GM23338 (cell line): ENCODE measurements at regions not wholly inside any gene's neighbourhood (a gene's known extent, or its start where the extent isn't known, plus 50 kb on each side); places are given as distances from the start of the nearest gene placed in this dataset.
"Not testable (repeated sequence)": the region's sequence is repeated elsewhere in the genome, so short reads cannot be mapped to it uniquely, and the experiment has no call there.

ENCODE experiments used
- ATAC-seq: fragments of 200-7000 bp; cut with Tn5 transposase; 3 replicates; pipeline ENCODE4 v1.9.1; 2020
- DNase-seq: peaks from one replicate; pipeline ENCODE4 v3.0.0-alpha.2; 2015; ENCODE audit warnings: low spot score
- H2AFZ ChIP-seq: fragments of 200-600 bp; sonication (generic); 2 replicates; pipeline ENCODE4 v1.8.0; 2016; ENCODE audit warnings: antibody characterized with exemption, mild to moderate bottlenecking, moderate library complexity
- H3F3A ChIP-seq: fragments of 200-600 bp; sonication (generic); replicated peaks from 2 replicates; pipeline ENCODE4 v1.8.0; 2017; ENCODE audit warnings: antibody characterized with exemption, mixed run types, low read depth
- H3K27ac ChIP-seq: fragments of 200-600 bp; sonication (generic); 2 replicates; pipeline ENCODE4 v1.6.1; 2016; ENCODE audit warnings: low read depth
- H3K27me3 ChIP-seq: fragments of 200-600 bp; sonication (generic); 2 replicates; pipeline ENCODE4 v1.8.0; 2016; ENCODE audit warnings: mild to moderate bottlenecking, mixed run types, moderate library complexity; ENCODE audit not compliant: insufficient read depth
- H3K36me3 ChIP-seq: fragments of 200-600 bp; sonication (generic); 2 replicates; pipeline ENCODE4 v1.8.0; 2016; ENCODE audit warnings: mild to moderate bottlenecking; ENCODE audit not compliant: insufficient read depth
- H3K4me1 ChIP-seq: fragments of 200-600 bp; sonication (generic); 2 replicates; pipeline ENCODE4 v1.8.0; 2016; ENCODE audit warnings: mild to moderate bottlenecking, moderate library complexity; ENCODE audit not compliant: insufficient read depth
- H3K4me2 ChIP-seq: fragments of 200-600 bp; sonication (generic); 2 replicates; pipeline ENCODE4 v1.7.1; 2017; ENCODE audit warnings: mixed run types
- H3K4me3 ChIP-seq: fragments of 200-600 bp; sonication (generic); 2 replicates; pipeline ENCODE4 v1.6.1; 2016; ENCODE audit warnings: mixed run types
- H3K79me2 ChIP-seq: fragments of 200-600 bp; sonication (generic); replicated peaks from 2 replicates; pipeline ENCODE4 v1.8.0; 2017; ENCODE audit warnings: mild to moderate bottlenecking; ENCODE audit not compliant: insufficient read depth
- H3K9me2 ChIP-seq: fragments of 200-600 bp; sonication (generic); 2 replicates; pipeline ENCODE4 v1.8.0; 2017; ENCODE audit not compliant: insufficient read depth
- H4K20me1 ChIP-seq: fragments of 200-600 bp; sonication (generic); replicated peaks from 2 replicates; pipeline ENCODE4 v1.8.0; 2017; ENCODE audit warnings: mild to moderate bottlenecking; ENCODE audit not compliant: insufficient read depth
- H3K27ac Mint-ChIP-seq: 2 replicates; pipeline ENCODE4 v1.8.0; 2020; ENCODE audit warnings: inconsistent platforms, mild to moderate bottlenecking, moderate library complexity, mixed read lengths
- H3K27me3 Mint-ChIP-seq: 3 replicates; pipeline ENCODE4 v1.8.0; 2022; ENCODE audit warnings: low read depth, mild to moderate bottlenecking, moderate library complexity, mixed read lengths, inconsistent platforms; ENCODE audit not compliant: insufficient read depth, poor library complexity
- H3K36me3 Mint-ChIP-seq: 3 replicates; pipeline ENCODE4 v1.8.0; 2021; ENCODE audit warnings: low read depth, mild to moderate bottlenecking, inconsistent platforms, moderate library complexity, mixed read lengths
- H3K4me1 Mint-ChIP-seq: 3 replicates; pipeline ENCODE4 v1.8.0; 2020; ENCODE audit warnings: mild to moderate bottlenecking, inconsistent platforms, mixed read lengths
- H3K4me3 Mint-ChIP-seq: 3 replicates; pipeline ENCODE4 v1.8.0; 2021; ENCODE audit warnings: moderate library complexity, mild to moderate bottlenecking, inconsistent platforms, mixed read lengths
- H3K9me3 Mint-ChIP-seq: 3 replicates; pipeline ENCODE4 v1.8.0; 2020; ENCODE audit warnings: moderate library complexity, mild to moderate bottlenecking, inconsistent platforms, mixed read lengths
- EZH2 ChIP-seq: fragments of 200-600 bp; sonication (generic); IDR thresholded peaks from one replicate; pipeline ENCODE4 v1.8.0; 2017; ENCODE audit warnings: antibody characterized with exemption, mild to moderate bottlenecking, low read depth; ENCODE audit not compliant: unreplicated experiment
- POLR2AphosphoS5 ChIP-seq: IDR thresholded peaks from 2 replicates; pipeline ENCODE4 v1.6.1; 2016; ENCODE audit warnings: antibody characterized with exemption, low read depth
- STAT1 ChIP-seq: IDR thresholded peaks from one replicate; pipeline ENCODE4 v1.6.1; 2016; ENCODE audit warnings: antibody characterized with exemption; ENCODE audit not compliant: unreplicated experiment
- ZNF331 ChIP-seq: fragments of 250-450 bp; sonication (Bioruptor Pico); IDR thresholded peaks from 2 replicates; pipeline ENCODE4 v1.5.0; 2020; ENCODE audit warnings: low read depth, mild to moderate bottlenecking, moderate library complexity
- TF ChIP-seq, protein P1 (sequence below): IDR thresholded peaks from one replicate; pipeline ENCODE4 v1.6.1; 2018; ENCODE audit warnings: antibody characterized with exemption; ENCODE audit not compliant: unreplicated experiment
- TF ChIP-seq, protein P2 (sequence below): IDR thresholded peaks from 2 replicates; pipeline ENCODE4 v1.6.1; 2016; ENCODE audit warnings: antibody characterized with exemption
- TF ChIP-seq, protein P3 (sequence below), 2 experiments: fragments of 200-600 bp in 1 of 2; sonication (generic) in 1 of 2; conservative IDR thresholded peaks; 2 replicates each; pipeline versions ENCODE4 v1.5.1 to v1.6.1; 2016 to 2017; ENCODE audit warnings: antibody characterized with exemption in 2 of 2, low read depth in 2 of 2, mild to moderate bottlenecking in 2 of 2, moderate library complexity in 1 of 2
- TF ChIP-seq, protein P4 (sequence below): fragments of 250-450 bp; sonication (Bioruptor Pico); IDR thresholded peaks from 2 replicates; pipeline ENCODE4 v1.5.0; 2020; ENCODE audit warnings: mild to moderate bottlenecking, moderate library complexity

DNA sequence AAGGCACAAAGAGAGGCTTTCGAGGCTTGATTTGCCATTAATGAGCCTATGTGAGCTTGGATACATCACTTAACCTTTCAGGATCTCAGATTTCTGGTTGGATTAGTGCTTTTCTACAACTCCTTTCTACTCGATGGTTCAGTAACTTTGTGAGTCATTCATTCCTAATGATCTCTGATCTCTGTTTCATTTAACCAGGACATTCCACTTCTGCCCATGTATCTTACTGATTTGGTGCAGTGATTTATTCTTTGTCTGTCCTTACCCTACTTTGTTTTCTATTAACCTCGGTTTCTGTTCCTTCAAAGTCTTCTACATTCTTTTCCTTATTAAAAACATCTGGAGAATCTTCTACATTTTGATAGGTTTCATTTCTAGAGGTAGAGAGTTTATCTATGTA, 94.6 kb upstream of the ZBTB18 start (continued):
- TF ChIP-seq STAT1: no peak
- TF ChIP-seq EZH2: no peak
- no peak for TF ChIP-seq ZNF331 (CRISPR knock-in tag)
- TF ChIP-seq POLR2AphosphoS5: no peak
- TF ChIP-seq, protein P1, sequence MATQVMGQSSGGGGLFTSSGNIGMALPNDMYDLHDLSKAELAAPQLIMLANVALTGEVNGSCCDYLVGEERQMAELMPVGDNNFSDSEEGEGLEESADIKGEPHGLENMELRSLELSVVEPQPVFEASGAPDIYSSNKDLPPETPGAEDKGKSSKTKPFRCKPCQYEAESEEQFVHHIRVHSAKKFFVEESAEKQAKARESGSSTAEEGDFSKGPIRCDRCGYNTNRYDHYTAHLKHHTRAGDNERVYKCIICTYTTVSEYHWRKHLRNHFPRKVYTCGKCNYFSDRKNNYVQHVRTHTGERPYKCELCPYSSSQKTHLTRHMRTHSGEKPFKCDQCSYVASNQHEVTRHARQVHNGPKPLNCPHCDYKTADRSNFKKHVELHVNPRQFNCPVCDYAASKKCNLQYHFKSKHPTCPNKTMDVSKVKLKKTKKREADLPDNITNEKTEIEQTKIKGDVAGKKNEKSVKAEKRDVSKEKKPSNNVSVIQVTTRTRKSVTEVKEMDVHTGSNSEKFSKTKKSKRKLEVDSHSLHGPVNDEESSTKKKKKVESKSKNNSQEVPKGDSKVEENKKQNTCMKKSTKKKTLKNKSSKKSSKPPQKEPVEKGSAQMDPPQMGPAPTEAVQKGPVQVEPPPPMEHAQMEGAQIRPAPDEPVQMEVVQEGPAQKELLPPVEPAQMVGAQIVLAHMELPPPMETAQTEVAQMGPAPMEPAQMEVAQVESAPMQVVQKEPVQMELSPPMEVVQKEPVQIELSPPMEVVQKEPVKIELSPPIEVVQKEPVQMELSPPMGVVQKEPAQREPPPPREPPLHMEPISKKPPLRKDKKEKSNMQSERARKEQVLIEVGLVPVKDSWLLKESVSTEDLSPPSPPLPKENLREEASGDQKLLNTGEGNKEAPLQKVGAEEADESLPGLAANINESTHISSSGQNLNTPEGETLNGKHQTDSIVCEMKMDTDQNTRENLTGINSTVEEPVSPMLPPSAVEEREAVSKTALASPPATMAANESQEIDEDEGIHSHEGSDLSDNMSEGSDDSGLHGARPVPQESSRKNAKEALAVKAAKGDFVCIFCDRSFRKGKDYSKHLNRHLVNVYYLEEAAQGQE: no peak

DNA sequence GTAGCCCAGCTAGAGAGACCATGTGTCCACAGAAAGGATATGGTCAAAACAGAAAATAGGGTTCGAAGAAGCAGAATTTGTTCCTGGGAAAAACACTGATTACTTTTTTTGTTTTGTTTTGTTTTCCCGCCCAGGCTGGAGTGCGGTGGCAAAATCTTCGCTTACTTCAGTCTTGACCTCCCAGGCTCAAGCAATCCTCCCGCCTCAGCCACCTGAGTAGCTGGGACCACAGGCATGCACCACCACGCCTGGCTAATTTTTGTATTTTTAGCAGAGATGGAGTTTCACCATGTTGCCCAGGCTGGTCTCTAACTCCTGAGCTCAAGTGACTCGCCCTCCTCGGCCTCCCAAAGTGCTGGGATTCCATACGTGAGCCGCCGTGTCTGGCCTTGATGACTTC, 99.9 kb upstream of the ZBTB18 start:
- not testable (repeated sequence) for H3K27me3 Mint-ChIP-seq, DNase-seq, H3K4me3 Mint-ChIP-seq

DNA sequence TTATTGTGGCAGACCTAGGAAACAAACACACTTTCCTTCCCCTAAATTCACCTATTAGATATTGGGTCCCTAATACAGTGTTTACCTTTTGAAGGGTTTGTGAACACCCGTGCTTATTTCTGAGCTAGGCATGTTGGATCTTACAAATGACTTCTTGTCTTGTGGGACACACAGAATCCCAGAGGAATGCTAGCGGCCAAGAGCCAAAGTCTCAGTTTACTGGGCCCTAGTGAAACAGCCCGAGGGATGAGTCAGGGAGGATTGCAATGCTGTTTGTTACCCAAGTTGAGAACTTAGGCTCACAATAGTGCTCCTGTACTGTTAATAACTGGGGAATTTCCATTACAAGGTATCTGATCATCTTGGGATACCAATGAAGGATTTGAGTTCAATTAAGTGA, 100.1 kb upstream of the AKT3 start:
- Histone ChIP-seq H3K9me2 (no peaks in the 10 kb centered on the region), H3K36me3 (no peaks in the 10 kb centered on the region), H3K4me1 (peaks cover 11% of the 10 kb centered on the region; the same call in 1 of the 2 replicates), H3K27me3 (peaks cover 16% of the 10 kb centered on the region), H3K4me2 (no peak overlapping the region), H4K20me1 (no peaks in the 10 kb centered on the region), H3K4me3 (no peak overlapping the region), H3K27ac (no peak overlapping the region), H2AFZ (no peak overlapping the region; the same call in 1 of the 2 replicates), H3K79me2 (no peaks in the 10 kb centered on the region), H3F3A (no peaks in the 10 kb centered on the region)
- Mint-ChIP-seq H3K27ac (no peak overlapping the region), H3K36me3 (no peaks in the 10 kb centered on the region; the same call in 2 of the 3 replicates), H3K9me3 (no peaks in the 10 kb centered on the region), H3K4me3 (no peak overlapping the region), H3K27me3 (peaks cover 17% of the 10 kb centered on the region), H3K4me1 (peaks cover 13% of the 10 kb centered on the region)
- TF ChIP-seq STAT1: no peak
- TF ChIP-seq, protein P2, sequence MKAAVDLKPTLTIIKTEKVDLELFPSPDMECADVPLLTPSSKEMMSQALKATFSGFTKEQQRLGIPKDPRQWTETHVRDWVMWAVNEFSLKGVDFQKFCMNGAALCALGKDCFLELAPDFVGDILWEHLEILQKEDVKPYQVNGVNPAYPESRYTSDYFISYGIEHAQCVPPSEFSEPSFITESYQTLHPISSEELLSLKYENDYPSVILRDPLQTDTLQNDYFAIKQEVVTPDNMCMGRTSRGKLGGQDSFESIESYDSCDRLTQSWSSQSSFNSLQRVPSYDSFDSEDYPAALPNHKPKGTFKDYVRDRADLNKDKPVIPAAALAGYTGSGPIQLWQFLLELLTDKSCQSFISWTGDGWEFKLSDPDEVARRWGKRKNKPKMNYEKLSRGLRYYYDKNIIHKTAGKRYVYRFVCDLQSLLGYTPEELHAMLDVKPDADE: no peak
- TF ChIP-seq, protein P3, sequence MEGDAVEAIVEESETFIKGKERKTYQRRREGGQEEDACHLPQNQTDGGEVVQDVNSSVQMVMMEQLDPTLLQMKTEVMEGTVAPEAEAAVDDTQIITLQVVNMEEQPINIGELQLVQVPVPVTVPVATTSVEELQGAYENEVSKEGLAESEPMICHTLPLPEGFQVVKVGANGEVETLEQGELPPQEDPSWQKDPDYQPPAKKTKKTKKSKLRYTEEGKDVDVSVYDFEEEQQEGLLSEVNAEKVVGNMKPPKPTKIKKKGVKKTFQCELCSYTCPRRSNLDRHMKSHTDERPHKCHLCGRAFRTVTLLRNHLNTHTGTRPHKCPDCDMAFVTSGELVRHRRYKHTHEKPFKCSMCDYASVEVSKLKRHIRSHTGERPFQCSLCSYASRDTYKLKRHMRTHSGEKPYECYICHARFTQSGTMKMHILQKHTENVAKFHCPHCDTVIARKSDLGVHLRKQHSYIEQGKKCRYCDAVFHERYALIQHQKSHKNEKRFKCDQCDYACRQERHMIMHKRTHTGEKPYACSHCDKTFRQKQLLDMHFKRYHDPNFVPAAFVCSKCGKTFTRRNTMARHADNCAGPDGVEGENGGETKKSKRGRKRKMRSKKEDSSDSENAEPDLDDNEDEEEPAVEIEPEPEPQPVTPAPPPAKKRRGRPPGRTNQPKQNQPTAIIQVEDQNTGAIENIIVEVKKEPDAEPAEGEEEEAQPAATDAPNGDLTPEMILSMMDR (conservative IDR thresholded peaks at IDR 0.05; ENCODE audit: low read depth in 2 of 2): no peak
- TF ChIP-seq, protein P4, sequence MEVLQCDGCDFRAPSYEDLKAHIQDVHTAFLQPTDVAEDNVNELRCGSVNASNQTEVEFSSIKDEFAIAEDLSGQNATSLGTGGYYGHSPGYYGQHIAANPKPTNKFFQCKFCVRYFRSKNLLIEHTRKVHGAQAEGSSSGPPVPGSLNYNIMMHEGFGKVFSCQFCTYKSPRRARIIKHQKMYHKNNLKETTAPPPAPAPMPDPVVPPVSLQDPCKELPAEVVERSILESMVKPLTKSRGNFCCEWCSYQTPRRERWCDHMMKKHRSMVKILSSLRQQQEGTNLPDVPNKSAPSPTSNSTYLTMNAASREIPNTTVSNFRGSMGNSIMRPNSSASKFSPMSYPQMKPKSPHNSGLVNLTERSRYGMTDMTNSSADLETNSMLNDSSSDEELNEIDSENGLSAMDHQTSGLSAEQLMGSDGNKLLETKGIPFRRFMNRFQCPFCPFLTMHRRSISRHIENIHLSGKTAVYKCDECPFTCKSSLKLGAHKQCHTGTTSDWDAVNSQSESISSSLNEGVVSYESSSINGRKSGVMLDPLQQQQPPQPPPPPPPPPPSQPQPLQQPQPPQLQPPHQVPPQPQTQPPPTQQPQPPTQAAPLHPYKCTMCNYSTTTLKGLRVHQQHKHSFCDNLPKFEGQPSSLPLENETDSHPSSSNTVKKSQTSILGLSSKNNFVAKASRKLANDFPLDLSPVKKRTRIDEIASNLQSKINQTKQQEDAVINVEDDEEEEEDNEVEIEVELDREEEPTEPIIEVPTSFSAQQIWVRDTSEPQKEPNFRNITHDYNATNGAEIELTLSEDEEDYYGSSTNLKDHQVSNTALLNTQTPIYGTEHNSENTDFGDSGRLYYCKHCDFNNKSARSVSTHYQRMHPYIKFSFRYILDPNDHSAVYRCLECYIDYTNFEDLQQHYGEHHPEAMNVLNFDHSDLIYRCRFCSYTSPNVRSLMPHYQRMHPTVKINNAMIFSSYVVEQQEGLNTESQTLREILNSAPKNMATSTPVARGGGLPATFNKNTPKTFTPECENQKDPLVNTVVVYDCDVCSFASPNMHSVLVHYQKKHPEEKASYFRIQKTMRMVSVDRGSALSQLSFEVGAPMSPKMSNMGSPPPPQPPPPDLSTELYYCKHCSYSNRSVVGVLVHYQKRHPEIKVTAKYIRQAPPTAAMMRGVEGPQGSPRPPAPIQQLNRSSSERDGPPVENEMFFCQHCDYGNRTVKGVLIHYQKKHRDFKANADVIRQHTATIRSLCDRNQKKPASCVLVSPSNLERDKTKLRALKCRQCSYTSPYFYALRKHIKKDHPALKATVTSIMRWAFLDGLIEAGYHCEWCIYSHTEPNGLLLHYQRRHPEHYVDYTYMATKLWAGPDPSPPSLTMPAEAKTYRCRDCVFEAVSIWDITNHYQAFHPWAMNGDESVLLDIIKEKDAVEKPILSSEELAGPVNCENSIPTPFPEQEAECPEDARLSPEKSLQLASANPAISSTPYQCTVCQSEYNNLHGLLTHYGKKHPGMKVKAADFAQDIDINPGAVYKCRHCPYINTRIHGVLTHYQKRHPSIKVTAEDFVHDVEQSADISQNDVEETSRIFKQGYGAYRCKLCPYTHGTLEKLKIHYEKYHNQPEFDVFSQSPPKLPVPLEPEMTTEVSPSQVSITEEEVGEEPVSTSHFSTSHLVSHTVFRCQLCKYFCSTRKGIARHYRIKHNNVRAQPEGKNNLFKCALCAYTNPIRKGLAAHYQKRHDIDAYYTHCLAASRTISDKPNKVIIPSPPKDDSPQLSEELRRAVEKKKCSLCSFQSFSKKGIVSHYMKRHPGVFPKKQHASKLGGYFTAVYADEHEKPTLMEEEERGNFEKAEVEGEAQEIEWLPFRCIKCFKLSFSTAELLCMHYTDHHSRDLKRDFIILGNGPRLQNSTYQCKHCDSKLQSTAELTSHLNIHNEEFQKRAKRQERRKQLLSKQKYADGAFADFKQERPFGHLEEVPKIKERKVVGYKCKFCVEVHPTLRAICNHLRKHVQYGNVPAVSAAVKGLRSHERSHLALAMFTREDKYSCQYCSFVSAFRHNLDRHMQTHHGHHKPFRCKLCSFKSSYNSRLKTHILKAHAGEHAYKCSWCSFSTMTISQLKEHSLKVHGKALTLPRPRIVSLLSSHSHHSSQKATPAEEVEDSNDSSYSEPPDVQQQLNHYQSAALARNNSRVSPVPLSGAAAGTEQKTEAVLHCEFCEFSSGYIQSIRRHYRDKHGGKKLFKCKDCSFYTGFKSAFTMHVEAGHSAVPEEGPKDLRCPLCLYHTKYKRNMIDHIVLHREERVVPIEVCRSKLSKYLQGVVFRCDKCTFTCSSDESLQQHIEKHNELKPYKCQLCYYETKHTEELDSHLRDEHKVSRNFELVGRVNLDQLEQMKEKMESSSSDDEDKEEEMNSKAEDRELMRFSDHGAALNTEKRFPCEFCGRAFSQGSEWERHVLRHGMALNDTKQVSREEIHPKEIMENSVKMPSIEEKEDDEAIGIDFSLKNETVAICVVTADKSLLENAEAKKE (CRISPR knock-in tag): no peak
- no peak for TF ChIP-seq EZH2
- ATAC-seq (no peak), DNase-seq (no peak)

More for the DNA sequence above, 99.9 kb upstream of the ZBTB18 start:
- not testable (repeated sequence) for H3K79me2 ChIP-seq, H3K4me1 ChIP-seq, H4K20me1 ChIP-seq, H3K4me3 ChIP-seq, H3K27ac ChIP-seq, H3K36me3 ChIP-seq, H2AFZ ChIP-seq, ATAC-seq, H3K27me3 ChIP-seq, H3K9me3 Mint-ChIP-seq, H3K9me2 ChIP-seq, H3K36me3 Mint-ChIP-seq, H3K4me2 ChIP-seq, H3F3A ChIP-seq, H3K27ac Mint-ChIP-seq
- H3K4me1 Mint-ChIP-seq: peaks cover 10% of the 10 kb centered on the region
